ENCODE measurements at regions not wholly inside any gene's neighbourhood (a gene's known extent, or its start where the extent isn't known, plus 50 kb on each side); places are given as distances from the start of the nearest gene placed in this dataset.

- in situ Hi-C loops (cut with HindIII; ENCODE audit: low sequenced_read_pairs), result no loop called here
- no peak for TF ChIP-seq CTCF (IDR thresholded peaks at IDR 0.05; ENCODE audit: low read depth, low read length)
- DNase-seq (ENCODE audit: low read depth, low spot score), result no peak
- H3K4me3 ChIP-seq (ENCODE audit: low read depth, low read length), result no peak overlapping the region
Observed at GRCh38 chr2:184199274-184199673, 399.1 kb upstream of the ZNF804A start.

- in situ Hi-C loops (cut with HindIII; ENCODE audit: low sequenced_read_pairs), result no loop called here
- H3K4me3 ChIP-seq (ENCODE audit: low read depth, low read length), result no peak overlapping the region
- no peak for TF ChIP-seq CTCF (IDR thresholded peaks at IDR 0.05; ENCODE audit: low read depth, low read length)
- no peak for DNase-seq (ENCODE audit: low read depth, low spot score)
Observed at GRCh38 chr2:184201246-184201645, 397.1 kb upstream of the ZNF804A start.

- TF ChIP-seq CTCF (IDR thresholded peaks at IDR 0.05; ENCODE audit: low read depth, low read length), result no peak
- no peak overlapping the region for H3K4me3 ChIP-seq (ENCODE audit: low read depth, low read length)
- no peak for DNase-seq (ENCODE audit: low read depth, low spot score)
- in situ Hi-C loops (cut with HindIII; ENCODE audit: low sequenced_read_pairs), result no loop called here
Observed at GRCh38 chr2:184203661-184204060, 394.7 kb upstream of the ZNF804A start.

- no peak for DNase-seq (ENCODE audit: low read depth, low spot score)
- in situ Hi-C loops (cut with HindIII; ENCODE audit: low sequenced_read_pairs), result no loop called here
- TF ChIP-seq CTCF (IDR thresholded peaks at IDR 0.05; ENCODE audit: low read depth, low read length), result no peak
- H3K4me3 ChIP-seq (ENCODE audit: low read depth, low read length), result no peak overlapping the region
Observed at GRCh38 chr2:184205048-184205596, 393.2 kb upstream of the ZNF804A start.

- DNase-seq (ENCODE audit: low read depth, low spot score), result no peak
- no peak for TF ChIP-seq CTCF (IDR thresholded peaks at IDR 0.05; ENCODE audit: low read depth, low read length)
- in situ Hi-C loops (cut with HindIII; ENCODE audit: low sequenced_read_pairs), result no loop called here
Observed at GRCh38 chr2:184206045-184206444, 392.3 kb upstream of the ZNF804A start.

GRCh38 chr2:184210329-184210728, 388.0 kb upstream of the ZNF804A start:
- TF ChIP-seq CTCF (IDR thresholded peaks at IDR 0.05; ENCODE audit: low read depth, low read length), result no peak
- in situ Hi-C loops (cut with HindIII; ENCODE audit: low sequenced_read_pairs), result no loop called here

More at GRCh38 chr2:184206045-184206444, 392.3 kb upstream of the ZNF804A start:
- H3K4me3 ChIP-seq (ENCODE audit: low read depth, low read length), result no peak overlapping the region

GRCh38 chr2:184215745-184216144, 382.6 kb upstream of the ZNF804A start:
- no peak for TF ChIP-seq CTCF (IDR thresholded peaks at IDR 0.05; ENCODE audit: low read depth, low read length)
- in situ Hi-C loops (cut with HindIII; ENCODE audit: low sequenced_read_pairs), result no loop called here
- H3K4me3 ChIP-seq (ENCODE audit: low read depth, low read length), result no peak overlapping the region
- no peak for DNase-seq (ENCODE audit: low read depth, low spot score)

More at GRCh38 chr2:184210329-184210728, 388.0 kb upstream of the ZNF804A start:
- H3K4me3 ChIP-seq (ENCODE audit: low read depth, low read length), result no peak overlapping the region
- DNase-seq (ENCODE audit: low read depth, low spot score), result no peak
